Activated CD4-positive, alpha-beta T cell treated with anti-CD3 and anti-CD28 coated beads, Interleukin-2, amount 50 U/mL, for 4 hours (primary cell): ENCODE measurements at regions not wholly inside any gene's neighbourhood (a gene's known extent, or its start where the extent isn't known, plus 50 kb on each side); places are given as distances from the start of the nearest gene placed in this dataset.

Experiments
- DNase-seq, 2 experiments: peaks; one replicate each; pipeline ENCODE4 v3.0.0-alpha.2; 2020

DNA sequence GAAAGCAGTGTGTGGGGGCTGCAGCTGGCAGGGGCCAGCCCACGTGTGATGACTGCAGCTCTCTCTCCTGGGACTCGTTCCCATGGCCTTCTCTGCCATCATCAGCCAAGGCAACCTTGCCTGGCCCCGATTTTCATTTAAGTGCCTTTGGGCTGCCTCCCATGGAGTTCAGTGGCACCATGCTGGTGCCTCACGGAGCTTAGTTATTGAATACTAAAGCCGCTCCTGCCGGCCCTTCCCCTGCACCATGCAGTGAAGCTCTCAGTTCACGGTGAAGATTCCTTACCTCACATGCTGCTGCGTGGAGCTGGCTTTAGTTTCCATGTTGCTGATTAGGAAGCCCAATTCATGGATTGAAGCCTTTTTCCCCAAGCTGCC, 141.5 kb upstream of the EEPD1 start:
- DNase-seq = no peak

DNA sequence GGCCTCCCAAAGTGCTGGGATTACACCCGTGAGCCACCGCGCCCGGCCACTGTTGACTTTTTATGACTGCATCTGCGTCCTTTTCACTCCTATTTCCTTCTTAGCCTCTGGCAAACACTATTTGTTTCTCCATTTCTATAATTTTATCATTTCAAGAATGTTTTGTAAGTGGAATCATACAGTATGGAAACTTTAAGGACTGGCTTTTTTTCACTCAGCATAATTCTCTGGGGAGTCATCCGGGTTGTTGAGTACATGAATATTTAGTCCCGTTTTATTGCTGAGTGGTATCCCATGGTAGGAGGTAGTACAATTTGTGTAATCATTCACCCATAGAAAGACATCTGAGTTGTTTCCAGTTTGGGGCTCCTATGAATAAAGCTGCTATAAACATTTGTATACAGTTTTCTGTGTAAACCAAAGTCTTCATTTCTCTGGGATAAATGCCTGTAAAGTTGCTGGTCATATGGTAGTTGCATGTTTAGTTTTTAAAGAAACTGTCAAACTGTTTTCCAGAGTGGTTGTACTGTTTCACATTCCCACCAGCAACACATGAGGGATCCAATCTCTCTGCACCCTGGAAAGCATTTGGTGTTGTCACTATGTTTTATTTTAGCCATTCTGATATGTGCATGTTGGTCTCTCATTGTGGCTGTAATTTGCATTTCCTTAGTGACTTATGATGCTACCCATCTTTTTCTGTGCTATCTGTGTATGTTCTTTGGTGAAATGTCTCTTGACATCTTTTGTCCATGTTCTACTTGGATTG, 139.6 kb upstream of the EEPD1 start:
- DNase-seq = no peak

- DNase-seq = no peak
These were observed 138.1 kb upstream of the EEPD1 start for GRCh38 chr7:36014961-36015360.

DNA sequence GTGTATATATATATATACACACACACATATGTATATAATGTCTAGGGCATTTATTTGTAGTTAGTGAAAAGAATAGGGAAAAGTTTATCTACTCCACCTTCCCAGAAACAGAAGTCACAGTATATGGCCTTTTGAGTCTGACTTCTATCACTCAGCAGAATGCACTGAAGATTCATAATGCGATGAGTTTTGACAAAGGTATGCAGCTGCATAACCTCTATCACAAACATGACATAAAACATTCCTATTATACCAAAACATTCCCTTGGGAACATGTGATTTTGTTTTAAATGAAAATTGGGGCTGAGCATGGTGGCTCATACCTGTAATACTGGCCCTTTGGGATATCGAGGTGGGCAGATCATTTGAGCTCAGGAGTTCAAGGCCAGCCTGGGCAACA, 137.3 kb upstream of the EEPD1 start:
- no peak for DNase-seq

GRCh38 chr7:36016648-36017047, 136.4 kb upstream of the EEPD1 start:
- DNase-seq = no peak

DNA sequence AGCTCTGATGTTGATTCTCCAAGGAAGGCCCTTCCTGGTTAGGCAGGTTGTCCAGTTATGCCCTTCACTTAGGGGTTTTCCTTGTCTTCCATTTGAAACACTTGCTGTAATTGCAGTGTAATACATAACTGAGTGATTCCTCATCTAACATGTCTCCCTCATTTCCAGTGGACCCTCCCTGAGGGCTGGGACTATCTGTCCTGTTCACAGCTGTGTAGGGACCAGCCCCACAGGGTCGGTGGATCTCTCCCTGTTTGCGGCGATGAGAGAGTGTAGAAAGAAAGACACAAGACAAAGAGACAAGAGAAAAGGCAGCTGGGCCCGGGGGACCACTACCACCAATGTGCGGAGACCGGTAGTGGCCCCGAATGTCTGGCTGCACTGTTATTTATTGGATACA, 135.9 kb upstream of the EEPD1 start:
- DNase-seq = no peak

- no peak for DNase-seq
These were observed 134.1 kb upstream of the EEPD1 start for GRCh38 chr7:36018816-36019484.

DNA sequence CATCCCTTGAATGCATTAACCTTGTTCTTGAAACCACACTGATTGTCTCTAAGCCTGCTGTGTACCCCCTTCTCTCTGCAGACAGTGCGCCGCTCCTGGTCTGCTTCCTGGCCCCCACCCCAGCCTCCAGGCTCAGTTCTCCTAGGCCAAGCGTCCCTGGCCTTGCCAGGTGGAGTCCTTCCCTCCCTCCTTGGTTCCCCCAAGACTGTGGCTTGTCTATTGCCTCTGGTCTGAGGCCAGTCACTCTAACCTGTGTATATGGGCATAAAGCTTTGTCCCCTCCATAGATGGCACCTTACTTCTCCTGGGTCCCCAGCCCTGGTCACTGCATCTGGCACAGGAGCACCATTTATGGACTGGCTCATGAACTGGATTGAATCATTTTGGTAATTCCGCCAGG, 133.5 kb upstream of the EEPD1 start:
- DNase-seq = no peak

DNA sequence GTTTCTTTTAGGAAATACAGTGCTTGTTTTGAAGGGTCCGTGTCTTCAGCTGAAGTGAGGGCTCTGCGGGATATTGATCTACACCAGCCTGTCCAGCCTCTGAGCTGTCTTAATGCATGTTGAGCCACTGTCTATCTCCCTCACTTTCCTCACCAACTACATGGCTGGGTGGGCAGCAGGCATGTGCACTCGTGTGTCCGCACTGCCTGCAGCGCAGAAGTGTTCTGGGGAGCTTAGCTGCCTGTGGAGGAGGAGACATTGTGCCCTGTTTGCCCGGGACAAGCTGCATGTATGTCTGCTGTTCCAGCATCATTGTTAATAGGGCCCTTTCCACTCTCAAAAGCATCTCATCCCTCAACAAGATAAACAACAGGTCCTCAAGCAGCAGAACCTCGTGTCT, 133.1 kb upstream of the EEPD1 start:
- no peak for DNase-seq

- no peak for DNase-seq
These were observed 131.7 kb upstream of the EEPD1 start for GRCh38 chr7:36021367-36021766.

- no peak for DNase-seq
These were observed 131.0 kb upstream of the EEPD1 start for GRCh38 chr7:36021917-36022550.

DNA sequence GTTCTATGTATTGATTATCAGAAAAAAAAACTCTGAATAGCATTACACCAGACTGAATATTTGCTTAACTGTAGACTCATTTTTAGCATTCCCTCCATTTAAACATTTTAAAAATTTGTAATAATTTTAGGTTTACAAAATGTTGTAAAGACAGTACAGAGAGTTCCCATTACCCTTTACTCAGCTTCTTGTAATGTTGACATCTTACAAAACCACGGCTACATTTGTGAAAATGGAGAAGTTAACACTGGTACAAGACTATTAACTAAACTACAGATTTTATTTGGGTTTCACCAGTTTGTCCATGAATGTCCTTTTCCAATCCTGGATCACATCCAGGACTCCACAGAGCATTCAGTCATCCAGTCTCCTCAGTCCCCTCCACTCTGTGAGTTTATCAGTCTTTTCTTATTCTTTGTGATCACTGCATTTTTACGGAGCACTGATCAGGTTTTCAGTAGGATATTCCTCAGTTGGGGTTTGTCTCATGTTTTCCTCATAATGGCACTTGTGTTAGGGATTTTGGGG, 130.0 kb upstream of the EEPD1 start:
- DNase-seq = no peak

GRCh38 chr7:36025190-36025589, 127.9 kb upstream of the EEPD1 start:
- no peak for DNase-seq

DNA sequence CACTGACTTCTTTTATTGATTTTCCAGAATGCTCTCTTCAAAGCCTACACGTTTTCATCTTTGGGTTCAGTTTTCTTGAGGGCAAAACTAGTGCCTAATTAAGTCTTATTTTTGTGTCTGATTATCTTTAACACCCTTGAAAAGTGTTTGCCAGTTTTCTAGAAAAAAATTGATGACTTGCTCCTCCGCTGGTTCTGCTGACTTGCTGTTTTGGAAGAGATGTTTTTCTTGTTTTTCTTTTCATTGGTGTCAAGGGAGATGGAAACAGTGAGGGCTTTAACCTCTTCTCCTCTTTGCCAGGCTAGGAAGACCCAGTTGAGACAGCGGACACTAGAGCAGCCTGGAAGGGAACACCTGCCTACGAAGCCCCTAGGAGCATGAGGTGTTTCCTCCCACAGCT, 123.7 kb upstream of the EEPD1 start:
- no peak for DNase-seq

DNA sequence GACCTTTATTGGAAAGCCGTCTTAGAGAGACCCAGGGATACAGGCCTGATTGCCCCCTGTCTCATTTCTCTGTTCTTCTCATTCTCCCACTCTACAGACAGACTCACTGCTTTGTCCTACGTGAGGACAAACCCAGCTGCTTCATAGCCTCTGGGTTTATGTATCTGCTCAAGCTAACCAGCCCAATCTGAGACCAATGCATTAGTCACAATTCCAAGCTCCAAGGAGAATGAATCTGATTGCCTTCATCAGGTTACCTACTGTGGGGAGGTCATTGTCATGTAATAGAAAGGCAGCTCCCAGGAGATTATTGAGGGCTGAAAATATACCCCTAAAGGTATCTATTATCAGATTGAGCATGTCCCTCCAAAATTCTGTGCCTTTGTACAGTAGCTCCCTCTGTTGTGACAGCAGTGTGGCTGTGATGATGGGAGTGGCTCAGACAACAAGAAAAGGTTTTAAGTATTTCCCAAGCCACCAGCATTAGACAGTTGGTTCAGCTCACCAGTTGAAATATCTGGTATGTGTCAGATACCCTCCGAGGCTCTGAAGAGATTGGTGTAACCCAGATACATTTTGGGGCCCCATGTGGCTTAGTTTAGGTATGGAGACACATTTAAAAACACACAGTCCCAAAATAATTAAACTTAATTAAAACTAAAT, 123.1 kb upstream of the EEPD1 start:
- no peak for DNase-seq

- DNase-seq = no peak
These were observed 120.7 kb upstream of the EEPD1 start for GRCh38 chr7:36032361-36032818.

DNA sequence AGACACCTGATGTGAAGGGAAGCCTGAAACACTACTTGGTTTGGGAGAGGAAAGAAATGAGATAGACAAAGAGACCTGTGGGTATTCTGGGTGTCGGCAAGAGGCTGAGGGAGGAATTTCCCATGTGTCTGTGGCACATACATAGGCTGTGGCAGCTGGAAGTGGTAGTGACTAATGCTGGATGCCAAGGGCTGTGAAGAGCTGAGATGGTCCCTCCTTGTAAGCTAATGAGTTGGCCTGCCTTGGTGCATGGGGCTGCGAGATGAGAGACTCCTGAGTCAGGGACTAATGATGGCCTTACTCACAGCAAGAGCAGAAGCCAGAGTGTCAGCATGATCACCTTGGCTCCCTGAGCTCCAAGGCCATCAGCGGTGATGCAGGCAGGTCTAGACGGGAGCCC, 119.0 kb upstream of the EEPD1 start:
- DNase-seq = no peak

- no peak for DNase-seq
These were observed 117.9 kb upstream of the EEPD1 start for GRCh38 chr7:36035186-36035585.

DNA sequence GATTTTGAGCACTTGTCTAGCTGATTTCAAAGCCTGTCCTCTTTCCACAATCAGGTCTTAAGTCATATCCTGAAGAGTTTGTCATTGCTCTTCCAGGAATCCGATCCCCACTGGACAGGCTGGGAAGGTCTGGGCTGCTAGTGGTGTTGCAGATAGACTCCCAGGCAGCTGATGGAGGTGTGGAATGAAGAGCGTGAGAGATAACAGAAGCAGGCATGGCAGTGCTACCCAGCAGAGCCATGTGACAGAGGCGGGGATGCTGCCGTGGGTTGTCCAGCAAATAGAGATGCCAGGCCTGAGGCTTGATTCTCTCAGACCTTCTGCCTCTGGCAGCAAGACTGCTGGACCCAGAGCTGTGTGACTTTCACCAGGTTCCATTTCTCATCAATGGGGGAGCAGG, 116.5 kb upstream of the EEPD1 start:
- DNase-seq = no peak

DNA sequence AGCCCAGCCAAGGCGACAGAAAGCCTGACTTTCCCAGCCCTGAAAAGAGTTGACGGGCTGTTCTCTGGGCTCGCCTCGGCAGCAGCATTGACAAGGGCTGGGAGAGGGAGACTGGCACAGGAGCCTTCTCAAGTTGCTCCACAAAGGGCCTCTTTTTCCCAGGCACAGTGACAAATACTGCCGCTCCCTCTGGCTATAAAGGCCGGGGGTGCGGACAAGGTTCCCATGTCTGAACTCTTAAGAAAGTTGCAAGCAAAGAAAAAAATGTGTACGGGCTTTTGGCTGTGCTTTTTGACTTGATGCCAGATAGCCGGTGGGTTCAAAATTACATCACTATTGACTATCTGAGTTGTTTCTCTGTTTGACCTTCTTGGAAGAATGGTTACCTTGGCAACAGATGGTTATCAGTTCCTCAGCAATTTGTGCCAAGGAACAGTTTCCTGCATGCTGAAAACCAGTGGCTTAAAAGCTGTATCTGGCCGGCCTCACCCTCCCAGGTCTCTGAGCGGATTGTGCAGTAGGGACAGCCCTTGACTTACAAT, 115.9 kb upstream of the EEPD1 start:
- no peak for DNase-seq

GRCh38 chr7:36038063-36038721, 114.9 kb upstream of the EEPD1 start:
- DNase-seq = no peak

- DNase-seq = no peak
These were observed 113.8 kb upstream of the EEPD1 start for GRCh38 chr7:36039243-36039642.

- no peak for DNase-seq
These were observed 113.4 kb upstream of the EEPD1 start for GRCh38 chr7:36039671-36040070.
